Endothelial cell of umbilical vein (primary cell): ENCODE measurements at regions not wholly inside any gene's neighbourhood (a gene's known extent, or its start where the extent isn't known, plus 50 kb on each side); places are given as distances from the start of the nearest gene placed in this dataset.
"Not testable (repeated sequence)": the region's sequence is repeated elsewhere in the genome, so short reads cannot be mapped to it uniquely, and the experiment has no call there.

Experiments used
- BruUV-seq: library from RNA; stranded (reverse); fragments of 400-500 nt; replicated peaks from 2 replicates; lab custom pipeline; 2021; lab: Mats Ljungman, UMichigan
- CTCF ChIA-PET: fragments of 300-600, 350-600 bp; sonication (Branson Sonifier 250); formaldehyde crosslinking; loops from one replicate; lab custom pipeline; 2021; ENCODE audit warnings: antibody characterized with exemption, inconsistent platforms; lab: Charles Lee
- POLR2A ChIA-PET: fragments of 300-600, 350-600 bp; sonication (Branson Sonifier 250); formaldehyde crosslinking; loops from one replicate; lab custom pipeline; 2021; ENCODE audit warnings: antibody characterized with exemption, inconsistent platforms; lab: Charles Lee
- DNase-seq: peaks from one replicate; pipeline ENCODE4 v3.0.0-alpha.2; 2011; ENCODE audit warnings: low read depth, low spot score
- FAIRE-seq: peaks from 2 replicates; lab custom pipeline; 2011; peaks lifted over from hg19 to GRCh38; lab: Jason Lieb, UNC
- H2AFZ ChIP-seq: 2 replicates; pipeline ENCODE4 v1.6.0; 2012; ENCODE audit warnings: low read depth, low read length, control low read depth, inconsistent platforms
- H3K27ac ChIP-seq: 2 replicates; pipeline ENCODE4 v1.5.1; 2011; ENCODE audit warnings: low read depth, mild to moderate bottlenecking, control low read depth, low read length, moderate library complexity; ENCODE audit not compliant: insufficient read depth
- H3K27me3 ChIP-seq, 2 experiments: 2 replicates each; pipeline versions ENCODE4 v1.6.0 to v1.6.1; 2011; ENCODE audit warnings: low read length in 2 of 2, mixed read lengths in 1 of 2; ENCODE audit not compliant: control insufficient read depth in 2 of 2, insufficient read depth in 2 of 2
- H3K36me3 ChIP-seq, 2 experiments: 2 replicates in 1 of 2; 3 replicates in 1 of 2; pipeline ENCODE4 v1.5.1; 2011; ENCODE audit warnings: low read length in 2 of 2, mild to moderate bottlenecking in 1 of 2, moderate library complexity in 1 of 2; ENCODE audit not compliant: control insufficient read depth in 2 of 2, insufficient read depth in 2 of 2; ENCODE audit errors: extremely low read depth in 1 of 2
- H3K4me1 ChIP-seq: 3 replicates; pipeline ENCODE4 v1.5.1; 2011; ENCODE audit warnings: mild to moderate bottlenecking, low read length; ENCODE audit not compliant: control insufficient read depth, insufficient read depth; ENCODE audit errors: extremely low read depth
- H3K4me2 ChIP-seq: 2 replicates; pipeline ENCODE4 v1.6.1; 2011; ENCODE audit warnings: low read length, control low read depth, mixed read lengths; ENCODE audit not compliant: insufficient read depth
- H3K4me3 ChIP-seq, 3 experiments: fragments of 200-600 bp in 1 of 3; sonication (generic), shearing (Covaris generic) in 1 of 3; replicated peaks in 1 of 3; 2 replicates each; pipeline ENCODE4 v1.5.1; 2011 to 2016; ENCODE audit warnings: control low read depth in 3 of 3, low read length in 3 of 3, mild to moderate bottlenecking in 2 of 3, inconsistent platforms in 1 of 3, low read depth in 1 of 3, moderate library complexity in 1 of 3; ENCODE audit not compliant: insufficient read depth in 1 of 3
- H3K79me2 ChIP-seq: 2 replicates; pipeline ENCODE4 v1.6.0; 2012; ENCODE audit warnings: low read length, inconsistent platforms; ENCODE audit not compliant: control insufficient read depth, insufficient read depth
- H3K9ac ChIP-seq: replicated peaks from 2 replicates; pipeline ENCODE3; 2011; ENCODE audit warnings: low read length, control low read depth; ENCODE audit not compliant: insufficient read depth; ENCODE audit errors: extremely low read depth
- H3K9me1 ChIP-seq: replicated peaks from 3 replicates; pipeline ENCODE4 v1.6.0; 2011; ENCODE audit warnings: mild to moderate bottlenecking, low read length; ENCODE audit not compliant: control insufficient read depth, insufficient read depth; ENCODE audit errors: extremely low read depth
- H3K9me3 ChIP-seq: replicated peaks from 2 replicates; pipeline ENCODE4 v1.5.1; 2012; ENCODE audit warnings: low read length, inconsistent platforms; ENCODE audit not compliant: control insufficient read depth, insufficient read depth
- H4K20me1 ChIP-seq: replicated peaks from 2 replicates; pipeline ENCODE3; 2011; ENCODE audit warnings: mild to moderate bottlenecking, low read length; ENCODE audit not compliant: control insufficient read depth, insufficient read depth; ENCODE audit errors: extremely low read depth
- CTCF ChIP-seq, 2 donors: IDR thresholded peaks; 1 replicate in 1 of 2; 2 replicates in 1 of 2; pipeline ENCODE4 v1.5.1; 2011; ENCODE audit warnings: low read length in 2 of 2, mild to moderate bottlenecking in 2 of 2, moderate library complexity in 2 of 2, control low read depth in 1 of 2, inconsistent platforms in 1 of 2, low read depth in 1 of 2; ENCODE audit not compliant: insufficient read depth in 1 of 2; ENCODE audit errors: extremely low read depth in 1 of 2
- EZH2 ChIP-seq: IDR thresholded peaks from 2 replicates; pipeline ENCODE4 v1.6.1; 2012; ENCODE audit warnings: borderline replicate concordance, low read depth, mild to moderate bottlenecking, moderate library complexity, low read length, inconsistent platforms; ENCODE audit not compliant: severe bottlenecking
- FOS ChIP-seq: IDR thresholded peaks from 2 replicates; pipeline ENCODE4 v1.6.1; 2011; ENCODE audit warnings: mild to moderate bottlenecking, low read length, moderate library complexity, borderline replicate concordance; ENCODE audit not compliant: insufficient read depth
- GATA2 ChIP-seq: IDR thresholded peaks from 2 replicates; pipeline ENCODE4 v1.7.0; 2011; ENCODE audit warnings: low read depth, mild to moderate bottlenecking, moderate library complexity, mixed read lengths, low read length; ENCODE audit not compliant: insufficient read length, insufficient read depth
- JUN ChIP-seq: IDR thresholded peaks from 2 replicates; pipeline ENCODE4 v1.6.1; 2011; ENCODE audit warnings: borderline replicate concordance, low read depth; ENCODE audit not compliant: insufficient read length, insufficient read depth
- MAX ChIP-seq: IDR thresholded peaks from 2 replicates; pipeline ENCODE4 v1.6.1; 2011; ENCODE audit not compliant: insufficient read depth, insufficient read length
- MYC ChIP-seq: IDR thresholded peaks from one replicate; pipeline ENCODE4 v1.6.1; 2011; ENCODE audit warnings: mild to moderate bottlenecking, low read depth, low read length
- POLR2A ChIP-seq: IDR thresholded peaks from 2 replicates; pipeline ENCODE4 v1.6.1; 2012; ENCODE audit warnings: low read depth, mild to moderate bottlenecking, control low read depth, low read length
- POLR2AphosphoS5 ChIP-seq: IDR thresholded peaks from 2 replicates; pipeline ENCODE4 v1.6.1; 2012; ENCODE audit warnings: low read depth, mild to moderate bottlenecking, control low read depth, low read length, moderate library complexity; ENCODE audit not compliant: insufficient read depth
- dilution Hi-C: fragments of 300-500 bp; cut with MboI; formaldehyde crosslinking; loops from one replicate; pipeline ENCODE4 v1.15.0; 2019; ENCODE audit warnings: low sequenced_read_pairs; ENCODE audit not compliant: extremely low pct_ligation_motif_present
- intact Hi-C: fragments of 100-400 bp; cut with micrococcal nuclease; formaldehyde crosslinking; loops from one replicate; pipeline ENCODE4 v1.10.0; 2022

GRCh38 chr3:20561166-20561565, 375.2 kb upstream of the SGO1 start:
- H3K4me1 ChIP-seq, result no peaks in the 10 kb centered on the region
- no peak overlapping the region for H3K4me2 ChIP-seq
- H3K9ac ChIP-seq, result no peak overlapping the region
- DNase-seq, result no peak
- no peaks in the 10 kb centered on the region for H3K27me3 ChIP-seq
- no peaks in the 10 kb centered on the region for H3K9me1 ChIP-seq
- no peaks in the 10 kb centered on the region for H4K20me1 ChIP-seq
- FAIRE-seq, result no peak
- ChIA-PET POLR2A (no interaction called here), CTCF (no interaction called here)
- no TSS peak for BruUV-seq
- dilution Hi-C loops, result no loop called here
- no peak overlapping the region for H3K4me3 ChIP-seq
- no peak overlapping the region for H2AFZ ChIP-seq
- H3K27ac ChIP-seq, result no peak overlapping the region
- H3K36me3 ChIP-seq, result no peaks in the 10 kb centered on the region
- intact Hi-C loops, result no loop called here
- H3K79me2 ChIP-seq, result no peaks in the 10 kb centered on the region
- H3K9me3 ChIP-seq, result no peaks in the 10 kb centered on the region
- TF ChIP-seq POLR2A (no peak), MYC (no peak)

GRCh38 chr3:20560446-20560845, 374.4 kb upstream of the SGO1 start:
- H4K20me1 ChIP-seq, BruUV-seq, H3K36me3 ChIP-seq, H3K79me2 ChIP-seq, H3K9me1 ChIP-seq, H3K4me1 ChIP-seq, CTCF ChIA-PET, DNase-seq, H3K9me3 ChIP-seq, intact Hi-C loops, H3K4me3 ChIP-seq, H2AFZ ChIP-seq, H3K27ac ChIP-seq, FAIRE-seq, dilution Hi-C loops, H3K9ac ChIP-seq, H3K4me2 ChIP-seq, POLR2A ChIA-PET, H3K27me3 ChIP-seq: not testable (repeated sequence)

- ChIA-PET POLR2A (no interaction called here), CTCF (no interaction called here)
- intact Hi-C loops (no loop called here), dilution Hi-C loops (no loop called here)
- no peaks in the 10 kb centered on the region for H3K9me1 ChIP-seq
- H3K79me2 ChIP-seq, result no peaks in the 10 kb centered on the region
- DNase-seq (no peak), FAIRE-seq (no peak)
- no peaks in the 10 kb centered on the region for H3K27me3 ChIP-seq
- H3K4me1 ChIP-seq, result no peaks in the 10 kb centered on the region
- no peaks in the 10 kb centered on the region for H3K36me3 ChIP-seq
- H3K4me3 ChIP-seq, result no peak overlapping the region
- H3K9me3 ChIP-seq, result no peaks in the 10 kb centered on the region
- TF ChIP-seq JUN (no peak), MAX (no peak), POLR2A (no peak), POLR2AphosphoS5 (no peak), EZH2 (no peak), CTCF (IDR thresholded peaks at IDR 0.05; ENCODE audit: extremely low read depth in 1 of 2, insufficient read depth in 1 of 2, low read depth in 1 of 2, low read length in 2 of 2) (no peak), MYC (no peak), FOS (no peak), GATA2 (no peak)
- H2AFZ ChIP-seq, result no peak overlapping the region
- no peak overlapping the region for H3K4me2 ChIP-seq
- H3K27ac ChIP-seq, result no peak overlapping the region
- no TSS peak for BruUV-seq
- H4K20me1 ChIP-seq, result no peaks in the 10 kb centered on the region
- no peak overlapping the region for H3K9ac ChIP-seq
These were observed 372.2 kb upstream of the SGO1 start for GRCh38 chr3:20558161-20558560.
